HG03469 (cell line): ENCODE measurements at regions not wholly inside any gene's neighbourhood (a gene's known extent, or its start where the extent isn't known, plus 50 kb on each side); places are given as distances from the start of the nearest gene placed in this dataset.

Experiments
- ATAC-seq: cut with Tn5 transposase; IDR thresholded peaks from one replicate; pipeline ENCODE4 v1.9.1; 2021; ENCODE audit warnings: mild to moderate bottlenecking, moderate library complexity, moderate number of reproducible peaks; ENCODE audit not compliant: unreplicated experiment

- ATAC-seq: no peak
Observed at GRCh38 chr3:124517306-124517705, 212.9 kb upstream of the UMPS start.

- no peak for ATAC-seq
Observed at GRCh38 chr3:124518350-124518749, 211.9 kb upstream of the UMPS start.

DNA sequence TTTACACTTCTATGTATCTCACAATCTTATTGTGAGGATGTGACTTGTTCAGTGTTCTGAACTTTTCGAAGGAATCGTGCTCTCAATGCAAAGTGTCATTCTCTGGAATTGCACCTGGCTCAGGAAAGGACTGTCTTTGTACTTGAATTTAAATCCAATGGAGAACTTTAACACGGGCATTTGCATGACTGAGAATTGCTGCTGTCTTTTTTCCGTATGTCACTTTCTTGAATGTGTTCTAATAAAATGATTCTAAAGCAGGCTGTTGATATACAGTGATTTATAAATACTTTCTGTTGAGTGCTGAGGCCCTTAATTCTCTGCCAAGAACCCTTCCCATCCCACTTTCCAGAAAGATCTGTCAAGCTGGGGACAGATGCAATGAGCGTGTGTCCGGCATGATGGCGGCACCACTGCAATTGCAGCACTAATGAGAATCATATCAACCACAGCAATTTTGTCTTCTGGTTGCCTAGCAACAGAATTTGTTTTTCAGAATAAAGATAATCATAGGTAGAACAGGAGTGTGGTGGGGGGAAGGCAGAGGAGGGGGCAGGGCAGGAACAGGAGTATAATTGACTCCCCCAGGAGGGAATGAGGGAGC is 210.6 kb upstream of the UMPS start:
- no peak for ATAC-seq

DNA sequence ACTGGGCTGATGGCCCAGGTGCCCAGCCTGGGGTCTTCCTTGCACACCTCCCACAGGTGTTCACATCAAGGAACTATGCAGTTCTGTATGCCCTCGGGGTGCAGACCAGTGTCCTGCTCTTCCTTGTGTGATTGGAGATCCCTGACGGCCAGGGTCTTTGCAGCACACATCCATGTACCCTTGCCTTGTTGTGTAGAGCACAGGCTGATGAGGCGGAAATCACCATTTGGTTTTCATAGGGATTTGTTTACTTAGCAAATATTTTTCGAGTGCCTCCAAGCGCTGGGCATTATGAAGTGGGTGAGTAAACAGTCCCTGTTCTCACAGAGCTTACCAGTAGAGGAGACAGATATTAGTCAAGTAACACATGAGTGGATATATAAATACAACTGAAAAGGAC is 209.3 kb upstream of the UMPS start:
- no peak for ATAC-seq

DNA sequence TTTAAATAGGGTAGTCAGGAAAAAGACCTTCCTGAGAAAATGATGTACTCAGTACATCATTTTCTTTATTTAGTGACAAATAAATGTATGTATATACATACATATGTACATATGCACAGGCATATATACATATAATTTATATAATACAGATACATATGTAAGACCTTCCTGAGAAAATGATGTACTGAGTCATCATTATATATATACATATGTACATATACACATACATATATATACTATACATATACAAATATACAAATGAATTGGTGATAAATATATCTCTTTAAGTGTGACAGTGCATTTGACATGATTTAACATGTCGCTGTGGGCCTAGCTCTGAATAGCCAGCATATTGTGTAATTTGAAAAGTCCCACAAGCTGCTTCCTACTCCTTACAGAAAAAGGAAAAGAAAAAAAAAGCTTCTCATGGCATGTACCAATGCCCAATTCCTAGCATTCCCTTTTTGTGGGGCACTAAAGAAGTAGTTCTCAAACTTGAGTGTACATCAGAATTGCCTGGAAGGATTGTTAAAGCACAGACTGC is 208.1 kb upstream of the UMPS start:
- no peak for ATAC-seq

- ATAC-seq: no peak
Observed at GRCh38 chr3:124526601-124527000, 203.7 kb upstream of the UMPS start.

DNA sequence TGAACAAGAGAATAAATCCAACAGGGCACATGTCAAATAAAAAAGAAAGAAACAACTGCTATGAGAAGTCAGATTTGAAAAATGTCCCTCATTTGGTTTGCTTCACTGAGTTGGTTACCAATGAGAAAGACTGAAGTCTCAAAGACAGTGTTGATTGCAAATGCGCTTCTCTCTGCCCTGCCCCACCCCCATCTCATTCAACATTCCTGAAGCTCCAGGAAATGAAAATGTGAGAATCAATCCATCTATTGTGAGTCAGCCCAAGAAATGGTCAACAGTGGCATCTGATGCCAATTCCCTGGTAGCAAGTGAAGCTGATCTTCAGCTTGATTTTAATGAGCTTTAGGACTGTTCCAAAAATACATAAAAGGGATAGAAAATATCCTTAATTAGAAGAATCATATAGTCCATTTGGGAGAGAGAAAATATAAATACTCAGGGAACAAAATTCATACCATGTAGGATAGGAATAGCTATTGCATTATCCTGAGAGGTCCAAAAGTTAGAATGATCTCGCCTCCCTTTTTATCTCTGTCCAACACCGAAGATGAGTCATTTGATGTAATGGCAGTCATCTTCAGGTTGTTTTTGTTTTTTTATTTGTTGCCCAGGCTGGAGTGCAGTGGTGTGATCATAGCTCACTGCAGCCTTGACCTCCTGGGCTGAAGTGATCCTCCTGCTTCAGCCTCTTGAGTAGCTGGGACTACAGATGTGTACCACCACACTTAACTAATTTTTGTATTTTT is 200.3 kb upstream of the UMPS start:
- no peak for ATAC-seq

GRCh38 chr3:124530916-124531315 is 199.3 kb upstream of the UMPS start:
- no peak for ATAC-seq

DNA sequence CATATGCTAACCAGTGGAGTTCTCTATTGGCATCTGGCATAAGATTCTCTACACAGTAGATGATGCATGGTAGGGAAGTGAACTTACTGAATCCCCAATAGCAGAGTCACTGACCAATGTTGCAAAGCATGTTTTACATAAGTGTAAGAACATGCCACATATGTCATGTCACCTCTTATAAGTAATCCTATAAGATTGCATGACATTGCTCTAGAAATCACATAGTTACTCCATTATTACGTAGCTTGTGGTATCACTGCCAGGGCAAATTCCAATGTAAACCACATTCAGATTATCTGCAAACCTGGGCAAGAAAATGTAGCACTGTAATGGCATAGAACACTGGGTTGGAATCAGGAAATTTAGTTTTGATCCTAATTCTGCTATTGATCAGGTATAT is 198.2 kb upstream of the UMPS start:
- no peak for ATAC-seq

- ATAC-seq: no peak
Observed at GRCh38 chr3:124535306-124535705, 194.9 kb upstream of the UMPS start.

GRCh38 chr3:124540550-124541211 is 189.6 kb upstream of the UMPS start:
- ATAC-seq: no peak

GRCh38 chr3:124542214-124542869 is 187.9 kb upstream of the UMPS start:
- no peak for ATAC-seq

DNA sequence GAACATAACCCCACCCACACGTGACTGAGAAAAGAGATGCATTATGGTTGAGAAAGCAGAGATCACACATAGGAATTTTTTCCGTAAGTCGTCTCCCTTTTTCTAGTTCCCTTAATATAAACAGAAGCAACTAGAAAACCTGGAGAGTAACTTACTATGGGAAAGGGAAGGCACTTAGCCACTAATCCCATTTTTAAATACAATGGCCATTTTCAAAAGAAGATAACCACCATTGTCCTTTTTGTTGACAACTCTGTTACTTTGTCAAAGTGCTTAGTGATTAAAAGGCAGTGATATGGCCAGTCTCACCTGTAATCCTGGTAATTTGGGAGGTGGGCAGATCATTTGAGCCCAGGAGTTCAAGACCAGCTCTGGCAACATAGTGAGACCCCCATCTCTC is 184.4 kb upstream of the UMPS start:
- ATAC-seq: no peak

GRCh38 chr3:124552224-124552623 is 178.0 kb upstream of the UMPS start:
- no peak for ATAC-seq

- ATAC-seq: no peak
Observed at GRCh38 chr3:124553178-124553577, 177.1 kb upstream of the UMPS start.

DNA sequence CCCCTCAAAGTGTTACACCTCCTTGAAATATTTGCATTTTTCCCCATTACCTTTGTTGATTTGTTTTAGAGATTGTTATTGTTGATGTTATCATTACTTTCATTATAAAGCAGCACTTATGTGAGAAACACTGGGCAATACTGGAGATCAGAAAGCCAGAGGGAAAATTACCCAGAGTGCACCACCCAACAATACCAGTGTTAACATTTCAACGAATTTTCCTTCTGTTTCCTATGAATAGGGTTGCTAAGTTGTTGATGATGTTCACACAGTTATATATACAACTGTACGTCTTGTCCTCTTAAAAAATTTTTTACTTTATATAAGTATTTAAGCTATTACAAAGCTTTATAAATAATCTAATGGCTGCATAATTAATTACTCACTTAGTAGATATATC is 173.6 kb upstream of the UMPS start:
- ATAC-seq: no peak

DNA sequence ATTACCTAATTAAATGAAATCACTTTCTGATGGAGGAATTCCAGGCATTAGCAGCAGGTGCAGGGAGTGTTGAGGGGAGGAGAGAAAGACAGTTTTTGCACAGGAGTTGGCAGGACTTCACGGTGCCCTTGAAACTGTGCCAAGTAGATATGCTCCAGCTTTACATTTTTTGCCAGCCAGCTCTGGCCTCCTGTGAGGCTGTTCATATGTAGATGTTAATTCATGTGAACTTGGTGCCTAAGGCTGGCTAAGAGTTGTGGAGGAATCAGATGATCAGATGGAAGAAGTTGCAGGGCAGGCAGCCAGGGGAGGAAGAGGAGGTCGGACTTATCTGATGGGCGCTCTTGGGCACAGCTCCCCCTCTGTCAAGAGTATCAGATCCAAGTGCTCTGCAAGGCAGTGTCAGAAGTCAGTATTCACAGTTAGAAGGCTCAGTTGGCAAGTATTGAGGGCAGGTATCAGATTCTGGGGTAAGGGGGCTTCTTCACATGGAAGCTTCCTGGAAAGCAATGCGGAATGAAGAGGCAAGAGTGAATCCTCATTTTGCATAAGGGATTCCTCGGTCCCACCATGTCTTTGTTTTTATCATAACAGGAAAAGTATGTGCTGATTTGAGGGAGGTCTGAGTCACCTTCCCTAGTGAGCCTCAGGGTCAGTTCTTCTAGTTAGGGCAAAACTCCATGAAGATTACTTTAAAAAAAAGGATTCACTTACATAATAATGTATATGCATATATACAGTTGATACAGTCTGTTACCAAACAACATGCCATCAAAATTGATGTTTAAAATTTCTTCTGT is 172.6 kb upstream of the UMPS start:
- ATAC-seq: no peak

DNA sequence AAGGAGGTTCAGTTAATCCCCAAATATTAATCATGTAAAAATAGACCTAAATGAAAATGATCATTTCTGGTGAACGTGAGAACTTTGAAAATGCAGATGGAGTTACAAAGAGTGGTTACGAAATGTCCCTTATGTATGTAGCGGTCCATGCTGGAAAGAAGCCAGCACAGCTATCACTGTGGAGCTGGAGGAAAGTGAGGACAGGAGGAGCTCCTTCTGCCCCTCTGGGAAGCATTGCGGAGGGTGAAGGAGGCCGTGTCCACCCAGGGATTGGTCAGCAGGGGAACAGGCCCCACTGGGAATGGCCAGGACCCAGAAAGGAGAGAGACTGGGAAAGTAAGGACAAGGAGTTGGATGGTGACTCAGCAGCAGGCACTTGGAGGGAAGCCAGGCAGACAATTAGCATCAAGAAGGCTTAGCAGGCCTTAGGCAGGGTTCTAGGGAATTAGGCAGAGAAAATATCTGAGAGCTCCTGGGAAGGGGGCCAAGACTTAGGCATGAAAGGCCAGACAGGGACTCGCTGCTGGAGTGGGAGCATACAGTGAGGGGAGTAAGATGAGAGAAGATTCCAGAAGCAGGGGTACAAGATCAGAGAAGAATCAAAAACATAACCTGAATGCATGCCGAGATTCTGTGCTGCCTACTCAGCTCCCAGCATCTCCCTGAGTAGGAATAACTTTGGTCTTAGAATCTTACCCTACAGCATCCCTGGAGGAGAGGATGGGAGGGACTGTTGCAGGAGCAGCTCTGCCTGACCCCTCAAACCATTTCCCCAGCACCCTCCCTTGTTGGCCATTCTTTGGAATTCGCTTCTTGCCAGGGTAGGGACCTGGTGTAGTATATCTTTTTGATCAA is 171.0 kb upstream of the UMPS start:
- ATAC-seq: no peak

DNA sequence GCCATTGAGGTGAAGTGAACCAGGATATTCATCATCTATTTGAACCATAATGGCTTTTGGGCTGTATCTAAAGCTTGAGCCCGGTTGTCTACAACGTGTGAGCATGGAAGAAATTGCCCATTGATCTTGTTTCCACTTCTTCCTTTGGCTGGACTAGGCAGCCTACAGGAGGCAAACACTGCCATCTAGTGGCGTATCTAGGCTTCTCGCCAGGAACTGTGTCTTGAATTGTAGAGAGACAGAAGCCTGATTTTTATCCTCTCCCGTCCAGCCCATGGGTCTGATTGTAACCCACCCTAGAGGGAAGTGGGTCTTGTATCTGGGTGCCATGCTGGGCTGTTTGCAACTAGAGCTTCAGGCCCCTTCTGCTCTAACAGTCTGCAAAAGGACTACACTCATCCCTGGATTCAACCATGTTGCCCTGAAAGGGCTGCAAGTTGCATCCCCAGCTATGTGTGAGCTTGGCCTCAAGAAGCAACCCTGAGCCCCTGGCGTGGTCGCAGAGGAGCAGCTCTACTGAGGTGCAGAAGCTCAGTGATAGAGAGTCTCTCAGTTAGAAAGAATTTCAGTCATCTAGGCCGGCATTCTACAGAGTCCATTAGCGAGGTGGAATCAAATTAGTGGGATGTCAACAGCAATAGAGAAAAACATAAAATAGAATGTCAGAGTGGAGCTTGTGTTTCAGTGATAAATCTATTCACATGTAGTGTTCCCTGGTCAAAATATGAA is 170.2 kb upstream of the UMPS start:
- ATAC-seq: no peak
